ENCODE measurements at regions not wholly inside any gene's neighbourhood (a gene's known extent, or its start where the extent isn't known, plus 50 kb on each side); places are given as distances from the start of the nearest gene placed in this dataset.

DNA sequence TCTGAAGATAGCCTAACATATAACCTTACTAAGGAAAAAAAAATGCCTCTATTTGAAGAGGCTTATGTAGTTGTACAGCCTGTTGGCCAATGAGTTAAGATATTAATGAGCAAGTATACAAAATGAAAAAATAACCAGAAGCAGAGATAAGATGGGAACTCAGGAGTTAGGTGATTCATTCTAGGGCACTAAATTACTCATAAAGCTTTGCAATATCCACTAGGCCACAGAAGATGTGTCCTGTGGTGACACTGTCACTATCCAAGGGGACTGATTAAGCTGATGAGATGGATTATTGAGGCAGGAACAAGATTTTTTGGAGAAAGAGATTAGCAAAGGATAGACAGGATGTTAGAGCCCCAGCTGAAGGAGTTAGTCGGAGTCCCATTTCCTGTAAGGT, 99.6 kb downstream of the LIG4 start:
- no peak overlapping the region for H3K4me3 ChIP-seq (ENCODE audit: low read depth, low read length)
- no peak for DNase-seq (ENCODE audit: low read depth)
- TF ChIP-seq, protein P1, sequence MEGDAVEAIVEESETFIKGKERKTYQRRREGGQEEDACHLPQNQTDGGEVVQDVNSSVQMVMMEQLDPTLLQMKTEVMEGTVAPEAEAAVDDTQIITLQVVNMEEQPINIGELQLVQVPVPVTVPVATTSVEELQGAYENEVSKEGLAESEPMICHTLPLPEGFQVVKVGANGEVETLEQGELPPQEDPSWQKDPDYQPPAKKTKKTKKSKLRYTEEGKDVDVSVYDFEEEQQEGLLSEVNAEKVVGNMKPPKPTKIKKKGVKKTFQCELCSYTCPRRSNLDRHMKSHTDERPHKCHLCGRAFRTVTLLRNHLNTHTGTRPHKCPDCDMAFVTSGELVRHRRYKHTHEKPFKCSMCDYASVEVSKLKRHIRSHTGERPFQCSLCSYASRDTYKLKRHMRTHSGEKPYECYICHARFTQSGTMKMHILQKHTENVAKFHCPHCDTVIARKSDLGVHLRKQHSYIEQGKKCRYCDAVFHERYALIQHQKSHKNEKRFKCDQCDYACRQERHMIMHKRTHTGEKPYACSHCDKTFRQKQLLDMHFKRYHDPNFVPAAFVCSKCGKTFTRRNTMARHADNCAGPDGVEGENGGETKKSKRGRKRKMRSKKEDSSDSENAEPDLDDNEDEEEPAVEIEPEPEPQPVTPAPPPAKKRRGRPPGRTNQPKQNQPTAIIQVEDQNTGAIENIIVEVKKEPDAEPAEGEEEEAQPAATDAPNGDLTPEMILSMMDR (IDR thresholded peaks at IDR 0.05; ENCODE audit: low read depth, low read length): no peak
- TF ChIP-seq MYC (IDR thresholded peaks at IDR 0.05; ENCODE audit: low read depth, low read length) (no peak), POLR2A (IDR thresholded peaks at IDR 0.05; ENCODE audit: extremely low read depth, insufficient read length) (no peak)
- TF ChIP-seq, protein P2, sequence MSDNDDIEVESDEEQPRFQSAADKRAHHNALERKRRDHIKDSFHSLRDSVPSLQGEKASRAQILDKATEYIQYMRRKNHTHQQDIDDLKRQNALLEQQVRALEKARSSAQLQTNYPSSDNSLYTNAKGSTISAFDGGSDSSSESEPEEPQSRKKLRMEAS (IDR thresholded peaks at IDR 0.05; ENCODE audit: low read depth, low read length): no peak

DNA sequence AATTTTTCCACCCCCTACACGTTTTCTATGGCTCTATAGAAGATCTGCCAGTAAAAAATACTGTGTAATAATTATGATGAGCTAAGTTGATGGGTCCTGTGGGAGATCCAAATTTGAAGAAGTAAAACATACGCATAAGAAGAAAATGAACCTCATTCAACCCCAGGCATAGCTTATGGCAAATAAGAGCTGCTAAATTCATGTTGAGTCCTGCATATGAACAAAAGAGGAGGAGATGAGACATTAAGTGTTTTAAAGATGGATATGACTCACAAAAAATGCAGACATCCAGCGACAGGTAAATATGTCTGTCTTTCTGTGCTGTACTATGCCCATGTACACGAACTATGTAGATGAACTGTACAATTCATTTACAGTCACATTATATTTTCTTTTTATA, 101.9 kb downstream of the LIG4 start:
- TF ChIP-seq, protein P1 (IDR thresholded peaks at IDR 0.05; ENCODE audit: low read depth, low read length): no peak
- TF ChIP-seq POLR2A (IDR thresholded peaks at IDR 0.05; ENCODE audit: extremely low read depth, insufficient read length) (no peak), MYC (IDR thresholded peaks at IDR 0.05; ENCODE audit: low read depth, low read length) (no peak)
- TF ChIP-seq, protein P2 (IDR thresholded peaks at IDR 0.05; ENCODE audit: low read depth, low read length): no peak
- no peak overlapping the region for H3K4me3 ChIP-seq (ENCODE audit: low read depth, low read length)
- DNase-seq (ENCODE audit: low read depth): no peak

DNA sequence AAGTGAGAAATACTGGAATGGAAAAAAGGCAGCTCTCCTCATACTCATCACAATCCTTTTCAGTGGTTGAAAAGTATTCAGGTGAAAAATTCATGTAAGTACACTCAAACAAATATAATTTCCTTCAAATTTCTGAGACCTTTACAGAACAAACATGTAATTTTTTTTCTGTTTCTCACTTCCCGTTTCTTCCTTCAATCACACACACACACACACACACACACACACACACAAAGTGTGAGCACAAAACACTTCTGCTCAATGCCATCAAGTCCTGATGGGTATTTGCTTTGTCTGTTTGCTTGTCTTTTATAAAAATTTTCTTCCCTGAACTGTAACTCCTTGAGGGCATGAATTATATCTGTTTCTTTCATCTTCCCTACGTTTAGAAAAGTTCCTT, 110.6 kb downstream of the LIG4 start:
- H3K4me3 ChIP-seq (ENCODE audit: low read depth, low read length): no peak overlapping the region
- TF ChIP-seq MYC (IDR thresholded peaks at IDR 0.05; ENCODE audit: low read depth, low read length): no peak
- DNase-seq (ENCODE audit: low read depth): no peak

DNA sequence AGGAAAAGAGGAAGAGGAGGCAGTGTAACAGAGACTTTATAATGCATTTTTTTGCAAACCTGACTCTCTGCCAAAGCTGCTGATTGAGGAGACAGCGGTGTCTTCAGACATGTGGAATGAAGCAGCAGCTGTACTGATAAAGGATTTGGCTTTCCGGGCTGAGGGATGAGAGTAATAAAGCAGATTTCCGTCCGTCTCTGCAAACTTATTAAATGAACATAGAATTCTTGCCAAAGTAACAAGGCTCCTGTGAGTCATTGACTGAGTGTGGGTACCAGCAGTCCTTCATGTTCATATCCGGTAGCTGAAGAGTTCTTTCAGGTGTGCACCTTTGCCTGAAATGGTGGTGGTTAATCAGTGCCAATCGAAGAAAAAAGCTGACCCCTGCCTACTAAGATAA, 112.6 kb downstream of the LIG4 start:
- H3K4me3 ChIP-seq (ENCODE audit: low read depth, low read length): no peak overlapping the region
- no peak for DNase-seq (ENCODE audit: low read depth)
- TF ChIP-seq, protein P2 (IDR thresholded peaks at IDR 0.05; ENCODE audit: low read depth, low read length): no peak
- no peak for TF ChIP-seq POLR2A (IDR thresholded peaks at IDR 0.05; ENCODE audit: extremely low read depth, insufficient read length)
- no peak for TF ChIP-seq MYC (IDR thresholded peaks at IDR 0.05; ENCODE audit: low read depth, low read length)
- TF ChIP-seq, protein P1 (IDR thresholded peaks at IDR 0.05; ENCODE audit: low read depth, low read length): no peak

DNA sequence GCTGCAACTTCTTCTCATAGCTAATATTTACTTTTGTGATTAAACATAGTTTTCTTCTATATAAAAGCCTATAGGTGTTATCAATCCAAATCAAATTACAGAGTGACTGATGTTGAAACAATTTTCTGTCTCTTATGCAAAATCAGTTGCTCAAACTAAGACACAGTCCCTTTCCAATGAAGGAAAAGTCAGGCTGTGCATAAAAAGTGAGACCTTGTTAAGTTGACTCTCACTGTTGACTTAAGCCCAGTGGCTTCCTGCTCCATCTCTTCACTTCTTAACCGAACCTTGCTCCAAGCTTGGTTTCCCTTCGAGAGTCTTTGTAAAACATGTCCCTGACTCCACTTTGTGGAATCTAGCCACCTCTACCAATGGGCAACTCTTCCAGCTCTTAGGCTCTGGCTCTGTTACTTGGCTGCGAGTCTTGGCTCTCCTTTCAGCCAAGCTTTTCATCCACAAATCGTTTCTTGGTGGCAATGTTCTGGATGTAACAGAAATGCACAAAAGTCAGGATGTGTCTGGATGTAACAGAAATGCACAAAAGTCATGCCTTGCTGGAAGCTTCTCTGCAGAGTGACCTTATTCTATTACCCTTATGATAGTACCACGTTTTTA, 118.9 kb downstream of the LIG4 start:
- TF ChIP-seq POLR2A (IDR thresholded peaks at IDR 0.05; ENCODE audit: extremely low read depth, insufficient read length) (no peak), MYC (IDR thresholded peaks at IDR 0.05; ENCODE audit: low read depth, low read length) (no peak)
- TF ChIP-seq, protein P2 (IDR thresholded peaks at IDR 0.05; ENCODE audit: low read depth, low read length): no peak
- TF ChIP-seq, protein P1 (IDR thresholded peaks at IDR 0.05; ENCODE audit: low read depth, low read length): no peak
- no peak overlapping the region for H3K4me3 ChIP-seq (ENCODE audit: low read depth, low read length)
- DNase-seq (ENCODE audit: low read depth): no peak

DNA sequence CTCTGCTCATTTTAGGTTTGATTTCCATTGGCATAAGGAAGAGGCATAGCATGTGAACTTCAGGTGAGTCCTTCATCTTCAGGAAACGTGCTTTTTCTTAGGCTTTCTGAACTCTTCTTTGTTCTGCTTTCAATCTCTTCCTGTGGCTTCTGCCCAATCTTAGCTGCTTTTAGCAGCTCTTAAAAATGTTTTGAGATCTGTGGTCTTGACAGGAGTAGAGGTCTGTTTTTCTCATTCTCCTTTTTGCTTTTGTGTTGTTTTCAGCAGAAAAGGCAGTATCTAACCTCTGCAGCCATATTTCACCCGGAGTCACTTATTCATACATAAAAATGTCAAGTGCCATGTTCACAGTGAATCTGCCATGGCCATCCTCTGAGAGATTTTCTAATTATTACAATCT, 120.3 kb downstream of the LIG4 start:
- H3K4me3 ChIP-seq (ENCODE audit: low read depth, low read length): no peak overlapping the region
- TF ChIP-seq, protein P2 (IDR thresholded peaks at IDR 0.05; ENCODE audit: low read depth, low read length): no peak
- TF ChIP-seq POLR2A (IDR thresholded peaks at IDR 0.05; ENCODE audit: extremely low read depth, insufficient read length): no peak
- no peak for TF ChIP-seq MYC (IDR thresholded peaks at IDR 0.05; ENCODE audit: low read depth, low read length)
- TF ChIP-seq, protein P1 (IDR thresholded peaks at IDR 0.05; ENCODE audit: low read depth, low read length): no peak
- DNase-seq (ENCODE audit: low read depth): no peak

All from NB4 (cell line).